ENCODE measurements at regions not wholly inside any gene's neighbourhood (a gene's known extent, or its start where the extent isn't known, plus 50 kb on each side); places are given as distances from the start of the nearest gene placed in this dataset.

GRCh38 chr6:145374570-145374969 is 360.8 kb downstream of the EPM2A start:
- Mint-ChIP-seq H3K9me3 (peaks cover 5 to 14% of the 10 kb centered on the region in 2 experiments; a peak in 4 of 5 replicates), H3K27me3 (ENCODE audit: low read depth) (no peaks in the 10 kb centered on the region), H3K4me1 (no peaks in the 10 kb centered on the region), H3K4me3 (no peak overlapping the region), H3K36me3 (ENCODE audit: insufficient read depth in 1 of 3, low read depth in 3 of 3) (peaks cover 1 to 20% (median 8%) of the 10 kb centered on the region in 3 experiments; a peak in 6 of 7 replicates), H3K27ac (no peak overlapping the region)
- H3K4me1 ChIP-seq (ENCODE audit: insufficient read depth, low read length) = no peaks in the 10 kb centered on the region
- no peak overlapping the region for H2AFZ ChIP-seq (ENCODE audit: low read length)
- no peaks in the 10 kb centered on the region for H3K9me3 ChIP-seq (ENCODE audit: control insufficient read depth, low read depth, low read length)
- H3K56ac ChIP-seq (ENCODE audit: insufficient read length, low read depth, low read length) = no peak overlapping the region
- peaks cover 2% of the 10 kb centered on the region for H4K20me1 ChIP-seq (ENCODE audit: control insufficient read depth, insufficient read depth, insufficient read length)
- no peak overlapping the region for H2AK5ac ChIP-seq (ENCODE audit: insufficient read length, low read length)
- no peak overlapping the region for H2BK12ac ChIP-seq (ENCODE audit: insufficient read length, low read depth, low read length)
- H3T11ph ChIP-seq (ENCODE audit: low read length) = no peak overlapping the region
- no peak overlapping the region for H4K5ac ChIP-seq (ENCODE audit: insufficient read length, low read depth, low read length)
- H3K18ac ChIP-seq (ENCODE audit: insufficient read length, low read depth, low read length) = no peak overlapping the region
- no peaks in the 10 kb centered on the region for H3K23me2 ChIP-seq (ENCODE audit: insufficient read length, low read depth, low read length, poor library complexity, severe bottlenecking)
- H3K14ac ChIP-seq (ENCODE audit: insufficient read depth, low read length) = no peak overlapping the region
- no peak overlapping the region for H3K27ac ChIP-seq (ENCODE audit: insufficient read length, low read depth, low read length)
- no CpG with 5 or more reads among the region's 1 CpG for WGBS (ENCODE audit: extremely low coverage, insufficient read length, low lambda C conversion rate)
- no peaks in the 10 kb centered on the region for H3K79me1 ChIP-seq (ENCODE audit: insufficient read depth, low read depth, low read length, poor library complexity, severe bottlenecking)
- H2BK120ac ChIP-seq (ENCODE audit: low read depth, low read length, poor library complexity, severe bottlenecking) = no peak overlapping the region
- H3K4me2 ChIP-seq (ENCODE audit: insufficient read depth, insufficient read length, low read length) = no peak overlapping the region
- H3K27me3 ChIP-seq (ENCODE audit: insufficient read depth, low read length) = no peaks in the 10 kb centered on the region
- H4K91ac ChIP-seq (ENCODE audit: insufficient read length, low read depth, low read length) = no peak overlapping the region
- H2BK15ac ChIP-seq (ENCODE audit: low read depth, low read length) = no peak overlapping the region
- H4K8ac ChIP-seq (replicated peaks; ENCODE audit: insufficient read length, low read depth, low read length) = no peak overlapping the region
- H3K4ac ChIP-seq (ENCODE audit: low read depth, low read length) = no peak overlapping the region
- H3K79me2 ChIP-seq (ENCODE audit: insufficient read depth, low read length) = no peaks in the 10 kb centered on the region
- no peak for DNase-seq
- no peak overlapping the region for H2BK20ac ChIP-seq (ENCODE audit: low read depth, low read length, poor library complexity, severe bottlenecking)
- no peak overlapping the region for H2BK5ac ChIP-seq (ENCODE audit: insufficient read length, low read length)
- TF ChIP-seq CTCF (conservative IDR thresholded peaks at IDR 0.05) = no peak
- H3K9ac ChIP-seq (ENCODE audit: extremely low read depth, insufficient read length, low read length) = no peak overlapping the region
- no peak overlapping the region for H3K23ac ChIP-seq (ENCODE audit: insufficient read length, low read depth, low read length)

Data from H9 (cell line).